ENCODE measurements at regions not wholly inside any gene's neighbourhood (a gene's known extent, or its start where the extent isn't known, plus 50 kb on each side); places are given as distances from the start of the nearest gene placed in this dataset.

DNA sequence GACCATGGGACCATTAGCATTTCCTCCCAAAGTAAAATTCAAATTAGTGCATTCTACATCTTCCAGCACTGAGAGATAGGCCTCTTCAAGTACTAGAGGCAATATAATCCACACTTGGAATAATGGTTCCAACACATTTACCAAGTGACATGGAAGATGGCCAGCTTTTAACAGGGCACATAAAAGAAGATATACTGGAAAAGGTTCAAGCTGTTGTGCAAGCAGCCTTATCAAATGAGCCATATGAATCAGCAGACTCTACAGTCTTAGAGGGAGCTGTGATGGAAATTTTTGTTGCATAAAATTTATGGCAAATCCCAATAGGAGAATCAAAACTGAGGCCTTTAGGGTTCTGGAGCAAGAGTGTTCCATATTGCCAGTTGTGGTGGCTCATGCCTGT is 526.6 kb upstream of the IRAK1BP1 start:
- H3K4me3 Mint-ChIP-seq (ENCODE audit: unreplicated experiment): no peak overlapping the region
- no peak for TF ChIP-seq CTCF (IDR thresholded peaks at IDR 0.05; ENCODE audit: unreplicated experiment)
- DNase-seq (ENCODE audit: unreplicated experiment): no peak
- intact Hi-C loops (cut with micrococcal nuclease): no loop called here
- no peaks in the 10 kb centered on the region for H3K4me1 Mint-ChIP-seq (ENCODE audit: insufficient read depth, unreplicated experiment)
- no peaks in the 10 kb centered on the region for H3K27me3 Mint-ChIP-seq (ENCODE audit: insufficient read depth, unreplicated experiment)
- no peak overlapping the region for H3K27ac Mint-ChIP-seq (ENCODE audit: low read depth, unreplicated experiment)
- ChIA-PET POLR2A (interaction anchor here (0.5 kb wide), 1 partner anchor 1405 kb away, joined by 3 read pairs; no protein-coding TSS in a partner anchor), CTCF (interaction anchor here (0.5 kb wide), 1 partner anchor 84 kb away, joined by 3 read pairs; no protein-coding TSS in a partner anchor)
- BruUV-seq (replicated peaks): no TSS peak
- no peaks in the 10 kb centered on the region for H3K36me3 Mint-ChIP-seq (ENCODE audit: insufficient read depth, unreplicated experiment)
- H3K9me3 Mint-ChIP-seq (ENCODE audit: unreplicated experiment): no peaks in the 10 kb centered on the region

- no TSS peak for BruUV-seq (replicated peaks)
- Mint-ChIP-seq H3K4me1 (ENCODE audit: insufficient read depth, unreplicated experiment) (no peaks in the 10 kb centered on the region), H3K9me3 (ENCODE audit: unreplicated experiment) (no peaks in the 10 kb centered on the region), H3K4me3 (ENCODE audit: unreplicated experiment) (no peak overlapping the region), H3K36me3 (ENCODE audit: insufficient read depth, unreplicated experiment) (no peaks in the 10 kb centered on the region), H3K27ac (ENCODE audit: low read depth, unreplicated experiment) (no peak overlapping the region), H3K27me3 (ENCODE audit: insufficient read depth, unreplicated experiment) (no peaks in the 10 kb centered on the region)
- POLR2A ChIA-PET: no interaction called here
- TF ChIP-seq CTCF (IDR thresholded peaks at IDR 0.05; ENCODE audit: unreplicated experiment): no peak
- intact Hi-C loops (cut with micrococcal nuclease): no loop called here
- CTCF ChIA-PET: no interaction called here
- no peak for DNase-seq (ENCODE audit: unreplicated experiment)
Observed at GRCh38 chr6:78345882-78346281, 521.5 kb upstream of the IRAK1BP1 start.

DNA sequence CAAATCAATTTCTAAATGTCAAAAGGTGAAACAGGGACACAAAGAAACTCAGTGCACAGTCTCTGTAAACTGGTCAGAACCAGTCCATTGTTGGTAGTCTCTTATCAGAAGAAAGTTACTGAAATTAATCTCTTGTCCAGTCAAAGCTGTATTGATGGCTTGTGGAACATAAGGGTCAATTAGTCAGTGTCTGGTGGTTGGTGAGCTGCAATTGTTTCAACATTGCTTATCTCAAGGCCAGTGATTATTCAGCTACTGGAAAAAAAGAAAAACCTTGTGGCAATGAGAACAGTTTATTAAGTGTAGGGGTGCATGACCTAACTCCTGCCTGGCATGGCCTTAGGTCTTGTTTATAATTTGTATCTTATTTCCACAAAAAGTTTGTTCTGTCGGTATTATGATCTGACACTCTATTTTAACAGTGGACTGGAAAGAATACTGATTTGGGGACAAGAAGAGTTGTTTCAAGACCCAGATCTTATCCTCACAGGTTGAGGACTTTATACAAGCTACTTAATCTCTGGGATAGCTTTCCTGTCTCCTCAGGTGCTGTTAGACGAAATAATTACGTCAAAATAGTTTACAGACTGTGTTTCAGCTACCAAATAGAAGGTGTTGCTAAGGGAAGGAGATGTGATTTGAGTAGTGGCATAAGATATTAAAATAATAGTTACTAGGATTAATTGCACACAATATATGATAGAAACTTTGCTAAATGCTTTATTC is 520.0 kb upstream of the IRAK1BP1 start:
- Mint-ChIP-seq H3K4me3 (ENCODE audit: unreplicated experiment) (no peak overlapping the region), H3K4me1 (ENCODE audit: insufficient read depth, unreplicated experiment) (no peaks in the 10 kb centered on the region), H3K27me3 (ENCODE audit: insufficient read depth, unreplicated experiment) (no peaks in the 10 kb centered on the region), H3K9me3 (ENCODE audit: unreplicated experiment) (no peaks in the 10 kb centered on the region), H3K36me3 (ENCODE audit: insufficient read depth, unreplicated experiment) (no peaks in the 10 kb centered on the region), H3K27ac (ENCODE audit: low read depth, unreplicated experiment) (no peak overlapping the region)
- BruUV-seq (replicated peaks): no TSS peak
- no peak for DNase-seq (ENCODE audit: unreplicated experiment)
- intact Hi-C loops (cut with micrococcal nuclease): no loop called here
- no peak for TF ChIP-seq CTCF (IDR thresholded peaks at IDR 0.05; ENCODE audit: unreplicated experiment)
- ChIA-PET POLR2A (no interaction called here), CTCF (interaction anchor here (0.6 to 1.5 kb wide), 2 partner anchors 16 to 95 kb away, joined by 3 to 5 read pairs; no protein-coding TSS in a partner anchor)

DNA sequence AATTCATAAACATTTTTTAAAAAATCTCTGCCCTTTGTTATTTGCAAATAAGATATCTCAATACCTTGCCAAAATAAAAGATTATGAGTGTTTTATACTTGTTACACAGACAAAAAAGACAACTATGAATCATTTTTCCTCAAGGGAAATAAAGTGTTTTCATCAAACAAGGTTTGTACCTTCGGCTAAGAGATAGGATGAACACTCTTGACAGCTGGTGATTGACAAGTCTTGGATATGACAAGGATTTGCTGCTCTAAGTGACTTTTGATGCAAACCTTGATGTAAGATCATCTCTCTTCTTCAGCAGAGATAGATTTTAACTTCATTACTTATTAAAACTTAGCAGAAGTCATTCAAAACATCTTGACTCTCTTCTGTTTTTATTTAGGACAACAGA is 514.3 kb upstream of the IRAK1BP1 start:
- no peak overlapping the region for H3K4me3 Mint-ChIP-seq (ENCODE audit: unreplicated experiment)

More for the DNA sequence above, 514.3 kb upstream of the IRAK1BP1 start:
- TF ChIP-seq CTCF (IDR thresholded peaks at IDR 0.05; ENCODE audit: unreplicated experiment): no peak
- ChIA-PET CTCF (no interaction called here), POLR2A (no interaction called here)
- intact Hi-C loops (cut with micrococcal nuclease): no loop called here
- Mint-ChIP-seq H3K27me3 (ENCODE audit: insufficient read depth, unreplicated experiment) (no peaks in the 10 kb centered on the region), H3K27ac (ENCODE audit: low read depth, unreplicated experiment) (no peak overlapping the region), H3K9me3 (ENCODE audit: unreplicated experiment) (no peaks in the 10 kb centered on the region), H3K4me1 (ENCODE audit: insufficient read depth, unreplicated experiment) (no peaks in the 10 kb centered on the region), H3K36me3 (ENCODE audit: insufficient read depth, unreplicated experiment) (no peaks in the 10 kb centered on the region)
- no TSS peak for BruUV-seq (replicated peaks)
- no peak for DNase-seq (ENCODE audit: unreplicated experiment)
